Activated gamma-delta T cell (primary cell): ENCODE measurements at regions not wholly inside any gene's neighbourhood (a gene's known extent, or its start where the extent isn't known, plus 50 kb on each side); places are given as distances from the start of the nearest gene placed in this dataset.

Source experiments
- DNase-seq: peaks from one replicate; lab custom pipeline; 2025; lab: John Stamatoyannopoulos, UW

GRCh38 chr4:45985038-45985437, 138.8 kb downstream of the GABRG1 start:
- DNase-seq: no peak

- DNase-seq: no peak
These were observed 152.7 kb downstream of the GABRG1 start for GRCh38 chr4:45971108-45971507.

GRCh38 chr4:45957353-45957752, 166.5 kb downstream of the GABRG1 start:
- no peak for DNase-seq

GRCh38 chr4:45954276-45954675, 169.6 kb downstream of the GABRG1 start:
- DNase-seq: no peak

GRCh38 chr4:45951153-45951552, 172.7 kb downstream of the GABRG1 start:
- DNase-seq: no peak

GRCh38 chr4:45946699-45947098, 177.2 kb downstream of the GABRG1 start:
- no peak for DNase-seq

- no peak for DNase-seq
These were observed 179.9 kb downstream of the GABRG1 start for GRCh38 chr4:45944000-45944399.

- no peak for DNase-seq
These were observed 184.8 kb downstream of the GABRG1 start for GRCh38 chr4:45939056-45939455.

- DNase-seq: no peak
These were observed 192.7 kb downstream of the GABRG1 start for GRCh38 chr4:45931154-45931553.

GRCh38 chr4:45927641-45928040, 196.2 kb downstream of the GABRG1 start:
- DNase-seq: no peak

GRCh38 chr4:45925809-45926208, 198.0 kb downstream of the GABRG1 start:
- no peak for DNase-seq

- no peak for DNase-seq
These were observed 203.0 kb downstream of the GABRG1 start for GRCh38 chr4:45920861-45921260.

- no peak for DNase-seq
These were observed 213.3 kb downstream of the GABRG1 start for GRCh38 chr4:45910511-45910910.

GRCh38 chr4:45897946-45898585, 225.8 kb downstream of the GABRG1 start:
- no peak for DNase-seq

GRCh38 chr4:45883421-45883820, 240.4 kb downstream of the GABRG1 start:
- DNase-seq: no peak

GRCh38 chr4:45876235-45876890, 247.5 kb downstream of the GABRG1 start:
- DNase-seq: no peak

GRCh38 chr4:45869184-45869583, 254.7 kb downstream of the GABRG1 start:
- no peak for DNase-seq

GRCh38 chr4:45865781-45866180, 258.1 kb downstream of the GABRG1 start:
- DNase-seq: no peak

GRCh38 chr4:45855857-45856256, 268.0 kb downstream of the GABRG1 start:
- DNase-seq: no peak

GRCh38 chr4:45846016-45846415, 277.8 kb downstream of the GABRG1 start:
- DNase-seq: no peak

GRCh38 chr4:45841791-45842190, 282.1 kb downstream of the GABRG1 start:
- DNase-seq: no peak

- no peak for DNase-seq
These were observed 292.2 kb downstream of the GABRG1 start for GRCh38 chr4:45831692-45832091.

- DNase-seq: no peak
These were observed 319.9 kb downstream of the GABRG1 start for GRCh38 chr4:45803994-45804393.

- DNase-seq: no peak
These were observed 328.7 kb downstream of the GABRG1 start for GRCh38 chr4:45795135-45795534.
